ENCODE measurements at regions not wholly inside any gene's neighbourhood (a gene's known extent, or its start where the extent isn't known, plus 50 kb on each side); places are given as distances from the start of the nearest gene placed in this dataset.

- DNase-seq (ENCODE audit: low read depth) = no peak
Measured at GRCh38 chr9:107625383-107625984, 135.9 kb upstream of the KLF4 start.

DNA sequence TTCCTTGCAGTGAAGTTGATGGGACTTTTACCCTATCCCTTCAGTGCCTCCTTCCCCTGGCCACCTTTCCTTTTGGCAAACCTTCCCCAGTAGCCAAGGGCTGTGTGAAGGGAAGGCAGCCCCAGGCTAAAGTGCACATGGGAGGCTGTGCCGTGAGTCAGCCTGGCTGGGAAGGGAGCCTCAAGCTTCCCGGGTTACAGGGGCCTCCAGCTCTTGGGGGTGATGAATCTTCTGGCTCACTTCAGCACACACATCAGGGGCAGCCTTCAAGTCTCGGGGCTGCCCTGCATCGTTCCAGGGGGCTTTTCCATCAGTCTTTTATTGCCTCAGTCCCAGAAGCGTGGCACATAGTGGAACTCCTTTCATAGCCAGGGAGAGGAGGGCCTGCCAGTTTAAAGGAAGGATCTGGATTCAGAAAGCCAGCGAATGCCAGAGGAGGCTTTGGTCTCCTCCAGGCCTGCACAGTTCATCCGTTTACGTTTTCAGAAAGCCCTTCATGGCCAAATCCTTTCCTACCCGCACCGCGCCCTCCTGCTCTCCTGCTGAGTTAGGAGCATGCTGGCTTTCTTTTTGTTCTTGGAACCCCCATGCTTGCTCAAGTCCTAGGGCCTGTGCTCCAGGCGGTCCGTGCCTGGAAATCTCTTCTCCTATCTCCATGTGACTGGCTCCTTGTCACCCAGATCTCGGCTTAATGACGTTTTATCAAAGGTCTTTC lies 134.8 kb upstream of the KLF4 start:
- DNase-seq (ENCODE audit: low read depth) = peak; percentile 68

DNA sequence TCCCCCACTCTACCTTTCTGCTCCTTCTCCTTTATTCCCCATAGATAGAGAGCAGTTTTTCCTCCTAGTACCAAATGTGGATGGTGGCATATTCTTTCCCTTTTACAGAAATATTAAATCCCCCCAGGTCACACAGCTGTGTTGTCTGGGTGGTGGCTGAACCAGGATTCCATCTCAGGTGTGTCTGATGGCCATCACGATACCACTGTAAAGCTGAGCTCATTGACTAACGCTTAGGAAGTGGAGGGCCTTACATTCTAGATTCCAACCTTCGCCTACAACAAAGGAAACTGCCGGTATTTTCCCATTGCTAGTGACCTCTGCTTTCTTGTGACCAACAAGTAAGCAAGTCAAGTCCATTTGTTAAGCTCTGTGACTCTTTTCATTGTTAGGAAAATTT lies 131.9 kb upstream of the KLF4 start:
- no peak for DNase-seq (ENCODE audit: low read depth)

DNA sequence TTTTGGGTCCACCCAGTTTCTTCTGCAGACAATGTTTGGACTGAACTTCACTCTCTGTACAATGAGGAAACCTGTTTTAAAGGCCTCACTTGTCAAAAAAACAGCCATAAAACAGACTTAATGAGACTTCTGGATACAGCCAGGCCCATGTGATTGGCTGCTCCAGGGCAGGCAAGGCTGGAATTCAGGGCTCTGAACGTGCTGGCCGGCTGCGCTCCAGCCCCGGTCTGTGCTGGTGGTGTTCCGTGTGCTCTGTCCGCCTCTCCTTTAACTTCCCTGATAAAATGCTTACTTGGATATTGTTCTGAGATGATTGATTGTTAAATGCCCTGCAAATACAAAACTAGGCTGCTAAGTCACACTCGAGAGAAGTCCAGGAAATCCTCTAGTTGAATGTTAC lies 131.2 kb upstream of the KLF4 start:
- DNase-seq (ENCODE audit: low read depth) = no peak

DNA sequence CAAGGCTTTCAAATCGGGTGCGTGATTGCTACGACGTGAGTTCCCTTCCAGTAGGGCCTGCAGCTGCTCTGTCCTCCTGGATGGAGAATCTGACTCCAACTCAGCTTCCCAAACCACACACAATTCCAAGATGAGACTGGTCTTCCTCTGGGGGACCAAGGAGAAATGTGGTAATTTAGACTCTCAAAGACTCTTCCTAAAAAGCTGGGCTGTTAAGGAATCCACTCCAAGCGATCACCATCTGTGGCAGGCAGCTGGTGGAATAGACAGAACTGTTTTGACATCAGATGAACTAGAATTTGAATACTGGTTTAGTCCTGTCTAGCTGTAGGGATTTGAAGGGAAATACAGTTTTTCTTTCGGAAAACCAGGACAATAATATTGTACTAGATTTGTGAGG lies 130.7 kb upstream of the KLF4 start:
- no peak for DNase-seq (ENCODE audit: low read depth)

DNA sequence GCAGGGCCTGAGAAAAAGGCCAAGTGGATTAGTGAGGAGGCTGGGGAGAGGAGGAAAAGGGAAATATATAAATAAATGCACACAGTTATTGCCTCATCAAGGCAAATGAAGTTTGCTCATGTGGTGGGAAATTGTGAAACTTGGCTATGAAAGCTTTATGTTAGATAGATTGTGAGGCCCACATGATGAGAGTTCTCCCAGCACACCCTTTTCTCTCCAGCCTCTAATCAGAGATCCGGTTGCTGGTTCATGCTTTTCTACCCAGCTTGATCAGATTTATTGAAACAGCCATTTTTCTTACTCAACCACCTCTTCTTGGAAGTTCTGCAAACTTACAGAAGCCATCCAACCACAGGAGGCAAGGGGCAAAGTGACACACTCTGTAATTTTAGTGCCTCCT lies 125.8 kb upstream of the KLF4 start:
- no peak for DNase-seq (ENCODE audit: low read depth)

GRCh38 chr9:107614765-107615164 lies 125.2 kb upstream of the KLF4 start:
- no peak for DNase-seq (ENCODE audit: low read depth)

DNA sequence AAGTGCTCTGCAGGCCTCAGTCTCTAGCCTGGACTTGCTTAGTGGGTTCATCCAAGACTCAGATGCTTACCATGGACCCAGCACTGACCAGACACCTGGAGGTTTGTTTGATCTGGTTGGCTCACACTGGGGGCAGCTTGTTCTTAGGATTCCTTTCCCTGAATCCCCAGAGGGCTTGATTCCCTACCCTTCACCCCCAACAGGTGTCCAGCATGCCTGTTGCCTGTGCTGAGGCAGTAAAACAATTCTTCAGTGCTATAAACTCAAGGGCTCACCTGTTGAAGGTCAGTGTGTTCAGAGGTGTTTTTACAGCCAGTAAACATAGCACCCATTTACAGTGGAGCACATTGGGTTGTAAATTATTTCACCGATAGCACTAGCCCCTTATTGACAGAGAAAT lies 123.8 kb upstream of the KLF4 start:
- no peak for DNase-seq (ENCODE audit: low read depth)

- no peak for DNase-seq (ENCODE audit: low read depth)
Measured at GRCh38 chr9:107612136-107612535, 122.6 kb upstream of the KLF4 start.

- no peak for DNase-seq (ENCODE audit: low read depth)
Measured at GRCh38 chr9:107609547-107609946, 120.0 kb upstream of the KLF4 start.

DNA sequence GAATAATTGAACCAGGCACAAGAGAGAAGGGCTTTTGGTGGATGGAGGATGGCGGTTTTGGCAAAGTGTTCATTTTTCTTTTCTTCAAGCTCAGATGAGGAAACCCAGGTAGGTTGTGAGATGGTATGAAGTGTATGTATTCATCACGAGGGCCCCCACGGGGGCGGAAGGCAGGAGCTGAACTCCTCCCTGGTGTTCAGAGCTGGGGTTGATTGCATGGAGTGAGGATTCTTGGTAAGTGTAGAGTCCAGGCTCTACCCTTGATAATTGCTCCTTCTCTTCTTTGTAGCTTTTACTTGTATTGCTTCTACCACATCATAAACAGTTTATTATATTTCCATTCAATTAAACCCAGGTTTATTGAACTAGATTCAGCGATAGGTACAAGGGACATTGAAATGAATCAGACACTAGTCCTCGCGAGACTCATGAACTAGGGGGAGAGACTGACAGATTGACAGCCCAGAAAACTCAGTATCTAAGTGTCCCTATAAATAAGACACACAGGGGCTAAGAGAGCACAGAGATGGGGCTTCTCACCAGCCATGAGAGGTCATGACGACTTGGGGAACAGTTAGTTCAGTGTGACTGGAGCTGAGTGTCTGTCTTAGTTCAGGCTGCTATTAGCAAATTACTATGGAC lies 116.7 kb upstream of the KLF4 start:
- DNase-seq (ENCODE audit: low read depth) = no peak

GRCh38 chr9:107605041-107605440 lies 115.5 kb upstream of the KLF4 start:
- DNase-seq (ENCODE audit: low read depth) = no peak

DNA sequence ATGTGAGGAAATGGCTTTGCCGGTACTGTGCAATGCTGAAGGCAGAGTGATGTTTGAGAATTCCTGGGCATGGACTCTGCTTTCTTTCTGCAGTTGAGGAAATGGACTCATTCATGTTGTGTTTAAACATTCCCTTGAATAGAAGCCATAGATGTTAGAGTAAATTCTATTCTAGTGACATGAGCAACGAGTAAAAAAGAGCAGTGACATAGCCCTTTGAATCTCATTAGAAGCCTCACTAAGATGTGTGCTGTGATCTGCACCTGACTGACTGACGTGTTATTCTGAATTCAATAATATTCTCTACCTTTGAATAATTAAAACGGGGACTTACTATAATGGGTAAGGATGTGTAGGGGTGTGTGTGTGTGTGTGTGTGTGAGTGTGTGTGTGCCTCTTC lies 113.7 kb upstream of the KLF4 start:
- DNase-seq (ENCODE audit: low read depth) = no peak

GRCh38 chr9:107600060-107600573 lies 110.5 kb upstream of the KLF4 start:
- peak; percentile 56 for DNase-seq (ENCODE audit: low read depth)

DNA sequence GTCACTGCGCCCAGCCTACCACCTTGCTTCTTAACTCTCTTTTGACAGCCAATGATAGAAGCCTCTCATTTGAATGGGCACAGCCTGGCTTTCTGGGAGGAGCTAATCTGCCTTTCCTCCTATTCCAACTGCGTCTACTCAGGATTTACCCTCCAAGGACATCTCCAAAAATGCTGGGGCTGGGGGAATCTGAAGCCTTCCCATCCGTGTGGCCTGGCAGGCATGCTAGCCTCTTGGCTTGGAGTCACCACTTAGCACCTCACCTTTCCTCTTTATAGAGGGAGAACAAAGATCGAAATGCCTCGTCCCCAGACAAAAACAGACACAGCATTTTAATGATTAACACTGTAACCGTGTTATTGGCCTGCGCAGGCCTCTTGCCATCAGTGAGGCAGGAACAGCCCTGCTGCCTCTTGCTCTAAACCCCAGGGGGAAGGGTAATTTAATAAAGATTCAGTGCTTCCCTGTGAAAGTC lies 108.2 kb upstream of the KLF4 start:
- DNase-seq (ENCODE audit: low read depth) = no peak

DNA sequence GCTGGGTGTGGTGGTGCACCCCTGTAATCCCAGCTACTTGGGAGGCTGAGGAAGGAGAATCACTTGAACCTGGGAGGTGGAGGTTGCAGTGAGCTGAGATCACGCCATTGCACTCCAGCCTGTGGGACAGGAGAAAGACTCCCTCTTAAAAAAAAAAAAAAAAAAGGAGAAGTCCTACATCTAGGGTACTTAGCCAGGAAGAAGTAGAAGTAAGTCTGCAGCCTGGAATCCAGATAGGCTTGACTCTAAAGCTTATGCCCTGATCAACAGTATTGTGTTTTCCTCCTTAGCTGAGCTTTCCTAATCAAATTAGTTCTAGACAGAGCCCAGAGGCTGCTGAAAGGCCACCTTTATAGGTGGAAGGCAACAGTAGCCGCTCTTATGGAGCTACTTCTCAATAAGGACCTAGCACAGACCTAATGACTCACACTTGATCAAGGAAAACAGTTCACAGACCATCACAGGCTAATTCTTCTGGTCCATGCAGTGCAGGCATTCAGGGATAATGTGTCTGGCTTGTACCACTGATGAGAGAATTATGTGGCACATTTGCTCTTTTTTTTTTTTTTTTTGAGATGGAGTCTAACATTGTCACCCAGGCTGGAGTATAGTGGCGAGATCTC lies 105.5 kb upstream of the KLF4 start:
- no peak for DNase-seq (ENCODE audit: low read depth)

DNA sequence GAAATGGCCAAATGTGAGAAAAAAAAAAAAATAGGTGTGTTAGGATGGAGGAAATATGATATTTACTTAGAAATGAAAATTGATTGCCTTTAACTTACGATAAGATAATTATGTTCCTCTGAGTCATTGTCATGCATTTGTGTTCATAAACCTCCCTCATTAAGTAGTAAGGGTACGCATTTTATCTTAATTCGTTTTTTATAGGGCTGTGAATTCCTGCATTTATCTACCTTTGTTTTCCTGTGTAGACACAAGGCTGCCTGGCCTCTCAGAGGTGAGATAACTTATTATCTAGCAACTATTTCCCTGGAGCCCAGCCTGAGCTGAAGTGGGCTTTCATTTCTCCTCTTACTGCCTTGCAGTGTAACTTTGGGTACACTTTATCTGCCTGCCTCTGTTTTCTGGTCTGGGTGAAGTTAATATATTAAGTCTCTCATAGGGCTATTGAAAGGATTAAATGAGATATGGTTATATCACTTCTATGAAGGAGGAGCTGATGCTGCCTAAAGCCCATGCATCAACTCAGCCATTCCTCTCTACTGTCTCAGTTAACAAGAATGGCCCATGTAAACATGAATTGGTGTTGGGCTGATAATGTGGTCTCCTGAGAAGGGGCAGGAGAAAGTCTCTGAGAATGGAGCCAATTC lies 103.8 kb upstream of the KLF4 start:
- no peak for DNase-seq (ENCODE audit: low read depth)

GRCh38 chr9:107592424-107592823 lies 102.9 kb upstream of the KLF4 start:
- DNase-seq (ENCODE audit: low read depth) = no peak

- no peak for DNase-seq (ENCODE audit: low read depth)
Measured at GRCh38 chr9:107591781-107592180, 102.2 kb upstream of the KLF4 start.

DNA sequence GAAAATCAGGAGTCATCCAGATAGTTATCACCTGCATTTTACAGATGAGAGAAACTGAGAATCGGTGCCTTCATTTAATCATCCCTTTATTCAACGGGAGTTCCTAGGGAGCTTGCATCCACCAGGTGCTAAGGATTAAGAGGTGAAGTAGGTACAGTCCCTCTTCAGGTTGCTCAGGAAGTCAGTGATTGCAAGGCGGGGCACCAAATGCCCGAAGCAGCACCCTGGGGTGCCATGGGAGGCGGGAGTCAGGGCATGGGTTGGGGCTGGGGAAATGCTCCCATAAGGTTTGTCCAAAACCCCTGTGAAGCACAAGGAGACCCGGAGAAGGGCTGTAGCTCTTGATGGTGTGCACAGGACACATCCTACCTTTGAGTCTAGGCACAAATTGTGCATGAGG lies 98.8 kb upstream of the KLF4 start:
- no peak for DNase-seq (ENCODE audit: low read depth)

DNA sequence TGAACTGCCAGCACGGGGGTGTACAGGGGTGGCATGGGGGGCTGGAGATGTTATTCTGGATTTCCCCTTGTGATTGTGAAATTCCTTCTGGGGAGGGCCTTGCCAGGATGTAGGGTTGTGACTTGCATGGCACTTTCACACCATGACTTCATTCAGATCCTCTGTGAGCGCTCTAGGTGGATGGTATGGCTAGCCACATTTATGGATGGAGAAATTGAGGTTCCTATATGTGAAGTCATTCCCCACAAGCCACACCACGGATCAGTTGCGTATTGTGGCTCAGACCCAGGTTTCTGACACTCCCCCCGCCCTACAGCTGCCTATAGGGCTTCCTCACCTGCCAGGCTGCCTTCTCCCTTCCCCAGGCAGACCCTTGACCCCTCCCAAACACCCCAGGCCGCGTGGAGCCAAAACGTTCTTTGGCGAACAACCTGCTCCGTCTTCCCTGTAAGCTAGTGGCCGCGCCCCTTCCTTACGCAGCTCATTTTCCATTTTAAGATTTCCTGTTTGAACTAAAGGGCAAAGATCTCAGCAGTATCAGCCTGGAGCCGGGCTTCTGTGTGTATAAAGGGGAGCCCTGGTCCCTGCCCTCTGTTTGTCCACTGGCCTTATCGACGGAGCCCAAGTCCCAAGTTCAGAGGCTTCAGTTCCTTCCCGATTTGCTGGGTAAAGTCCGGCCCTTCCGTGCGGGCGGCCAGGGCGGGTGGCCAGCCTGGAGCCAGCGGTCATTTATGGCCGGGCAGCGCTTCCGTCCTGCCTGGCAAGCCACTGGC lies 97.8 kb upstream of the KLF4 start:
- DNase-seq (ENCODE audit: low read depth) = peak; percentile 34
